ENCODE measurements at regions not wholly inside any gene's neighbourhood (a gene's known extent, or its start where the extent isn't known, plus 50 kb on each side); places are given as distances from the start of the nearest gene placed in this dataset.

DNA sequence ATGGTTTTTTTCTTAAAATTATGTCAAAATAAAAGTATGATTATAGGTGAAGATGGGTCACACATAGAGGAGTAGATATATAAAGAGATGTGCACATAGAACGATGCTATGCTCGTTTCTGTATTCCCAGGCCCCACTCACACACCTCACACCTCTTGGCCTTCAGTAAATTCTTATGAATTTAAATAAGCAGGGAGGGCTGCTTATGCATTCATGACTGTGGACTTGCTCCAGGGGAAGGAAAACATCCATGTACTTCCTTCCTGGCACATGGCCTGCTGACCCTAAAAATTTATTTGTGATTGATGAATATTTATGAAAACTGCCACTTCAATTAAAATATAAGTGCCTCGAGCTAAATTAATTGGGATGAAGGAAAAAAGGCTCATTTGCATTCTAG, 1306.7 kb upstream of the TMEM132C start:
- no peak for TF ChIP-seq POLR2A (IDR thresholded peaks at IDR 0.05)
- TF ChIP-seq, protein P1, sequence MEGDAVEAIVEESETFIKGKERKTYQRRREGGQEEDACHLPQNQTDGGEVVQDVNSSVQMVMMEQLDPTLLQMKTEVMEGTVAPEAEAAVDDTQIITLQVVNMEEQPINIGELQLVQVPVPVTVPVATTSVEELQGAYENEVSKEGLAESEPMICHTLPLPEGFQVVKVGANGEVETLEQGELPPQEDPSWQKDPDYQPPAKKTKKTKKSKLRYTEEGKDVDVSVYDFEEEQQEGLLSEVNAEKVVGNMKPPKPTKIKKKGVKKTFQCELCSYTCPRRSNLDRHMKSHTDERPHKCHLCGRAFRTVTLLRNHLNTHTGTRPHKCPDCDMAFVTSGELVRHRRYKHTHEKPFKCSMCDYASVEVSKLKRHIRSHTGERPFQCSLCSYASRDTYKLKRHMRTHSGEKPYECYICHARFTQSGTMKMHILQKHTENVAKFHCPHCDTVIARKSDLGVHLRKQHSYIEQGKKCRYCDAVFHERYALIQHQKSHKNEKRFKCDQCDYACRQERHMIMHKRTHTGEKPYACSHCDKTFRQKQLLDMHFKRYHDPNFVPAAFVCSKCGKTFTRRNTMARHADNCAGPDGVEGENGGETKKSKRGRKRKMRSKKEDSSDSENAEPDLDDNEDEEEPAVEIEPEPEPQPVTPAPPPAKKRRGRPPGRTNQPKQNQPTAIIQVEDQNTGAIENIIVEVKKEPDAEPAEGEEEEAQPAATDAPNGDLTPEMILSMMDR (IDR thresholded peaks at IDR 0.05): no peak
